Caco-2 (cell line): ENCODE measurements at regions not wholly inside any gene's neighbourhood (a gene's known extent, or its start where the extent isn't known, plus 50 kb on each side); places are given as distances from the start of the nearest gene placed in this dataset.

ENCODE experiments used
- BruUV-seq: library from RNA; stranded (reverse); fragments of 400-500 nt; replicated peaks from 2 replicates; lab custom pipeline; 2021; lab: Mats Ljungman, UMichigan
- CTCF ChIA-PET: fragments of 300-600 bp; sonication (Branson Sonifier 250); formaldehyde crosslinking; loops from one replicate; lab custom pipeline; 2022; ENCODE audit warnings: antibody characterized with exemption; lab: Charles Lee
- POLR2A ChIA-PET: fragments of 300-600 bp; sonication (Branson Sonifier 250); formaldehyde crosslinking; loops from one replicate; lab custom pipeline; 2022; ENCODE audit warnings: antibody characterized with exemption; lab: Charles Lee
- DNase-seq, 2 experiments: peaks; one replicate each; pipeline versions ENCODE4 v3.0.0 to v3.0.0-alpha.2; 2020 to 2022
- H3K27me3 ChIP-seq: replicated peaks from 2 replicates; pipeline ENCODE4 v1.6.0; 2011; ENCODE audit warnings: low read length; ENCODE audit not compliant: control insufficient read depth, insufficient read depth
- H3K36me3 ChIP-seq: 2 replicates; pipeline ENCODE4 v1.5.1; 2011; ENCODE audit warnings: low read length; ENCODE audit not compliant: control insufficient read depth, insufficient read depth
- H3K4me1 ChIP-seq: fragments of 250-450 bp; sonication (Bioruptor Pico); 2 replicates; pipeline ENCODE4 v1.5.1; 2020; ENCODE audit warnings: mild to moderate bottlenecking
- H3K4me3 ChIP-seq: 2 replicates; pipeline ENCODE4 v1.5.1; 2011; ENCODE audit warnings: low read depth, mild to moderate bottlenecking, control low read depth, low read length
- H3K9me3 ChIP-seq: fragments of 250-450 bp; sonication (Bioruptor Pico); 2 replicates; pipeline ENCODE4 v1.5.1; 2020; ENCODE audit warnings: mild to moderate bottlenecking, moderate library complexity
- H3K27ac Mint-ChIP-seq: one replicate; pipeline ENCODE4 v1.8.0; 2022; ENCODE audit warnings: mixed read lengths; ENCODE audit not compliant: unreplicated experiment
- H3K27me3 Mint-ChIP-seq: one replicate; pipeline ENCODE4 v1.8.0; 2022; ENCODE audit warnings: mixed read lengths; ENCODE audit not compliant: insufficient read depth, unreplicated experiment
- H3K36me3 Mint-ChIP-seq: one replicate; pipeline ENCODE4 v1.8.0; 2022; ENCODE audit warnings: mild to moderate bottlenecking, mixed read lengths; ENCODE audit not compliant: insufficient read depth, unreplicated experiment
- H3K4me1 Mint-ChIP-seq: one replicate; pipeline ENCODE4 v1.8.0; 2022; ENCODE audit warnings: low read depth, mixed read lengths; ENCODE audit not compliant: unreplicated experiment
- H3K4me3 Mint-ChIP-seq: one replicate; pipeline ENCODE4 v1.8.0; 2022; ENCODE audit warnings: mild to moderate bottlenecking, moderate library complexity, mixed read lengths; ENCODE audit not compliant: unreplicated experiment
- H3K9me3 Mint-ChIP-seq: one replicate; pipeline ENCODE4 v1.8.0; 2022; ENCODE audit warnings: mixed read lengths; ENCODE audit not compliant: unreplicated experiment
- intact Hi-C: fragments of 100-400 bp; cut with micrococcal nuclease; formaldehyde crosslinking; loops from one replicate; pipeline ENCODE4 v1.10.0; 2022; ENCODE audit not compliant: unreplicated experiment
- TF ChIP-seq, protein P1 (sequence below), 2 experiments: fragments of 200-600 bp in 1 of 2; IDR thresholded peaks; 1 replicate in 1 of 2; 2 replicates in 1 of 2; pipeline versions ENCODE4 v1.5.1 to v1.8.0; 2011 to 2022; ENCODE audit warnings: antibody characterized with exemption in 1 of 2, control low read depth in 1 of 2, inconsistent platforms in 1 of 2, low read depth in 1 of 2, low read length in 1 of 2, mild to moderate bottlenecking in 1 of 2, moderate library complexity in 1 of 2; ENCODE audit not compliant: insufficient read depth in 1 of 2, severe bottlenecking in 1 of 2, unreplicated experiment in 1 of 2

DNA sequence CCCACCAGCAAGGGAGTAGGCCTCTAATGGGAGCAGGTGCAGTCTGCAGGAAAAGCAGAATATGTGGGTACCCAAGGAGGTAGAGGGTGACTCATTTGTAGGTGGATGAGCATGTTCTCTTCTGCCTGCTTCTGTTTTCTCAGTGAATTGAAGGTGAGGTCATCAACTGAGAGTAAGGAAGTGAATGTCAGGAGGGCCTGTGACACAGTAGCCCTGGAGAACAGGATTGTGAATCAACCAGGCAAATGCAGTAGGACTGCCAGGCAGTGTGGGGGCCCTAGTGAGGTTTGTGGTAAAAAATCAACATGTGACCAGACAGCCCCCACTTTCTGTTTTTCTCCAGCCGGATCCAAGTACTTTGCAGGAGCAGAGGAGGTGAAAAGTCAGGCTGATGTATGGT lies 150.5 kb upstream of the SOX9 start:
- intact Hi-C loops, result no loop called here
- H3K36me3 Mint-ChIP-seq, result no peaks in the 10 kb centered on the region
- no TSS peak for BruUV-seq

DNA sequence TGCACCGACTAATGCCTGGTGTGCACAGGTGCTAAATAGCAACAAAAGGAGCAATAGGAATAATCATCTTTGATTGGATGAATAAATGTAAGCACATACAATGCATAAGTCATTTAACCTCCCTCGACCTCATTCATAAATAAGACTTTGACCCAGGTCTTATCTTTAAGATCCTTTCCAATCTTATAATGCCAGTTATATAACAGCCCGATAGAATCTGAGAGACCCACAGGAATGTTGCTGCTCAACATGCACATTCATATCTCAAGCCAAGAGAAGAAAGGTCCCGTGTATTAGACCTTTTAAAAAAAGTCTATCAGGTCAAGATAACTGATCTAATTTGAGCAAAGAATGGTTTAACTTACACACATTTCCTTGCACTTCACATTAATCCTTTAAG lies 146.8 kb upstream of the SOX9 start:
- ChIA-PET POLR2A (no interaction called here), CTCF (no interaction called here)
- intact Hi-C loops, result no loop called here
- H3K4me1 Mint-ChIP-seq, result no peaks in the 10 kb centered on the region
- no peak overlapping the region for H3K4me3 ChIP-seq
- no peaks in the 10 kb centered on the region for H3K9me3 ChIP-seq
- no TSS peak for BruUV-seq
- no peaks in the 10 kb centered on the region for H3K9me3 Mint-ChIP-seq
- H3K27me3 ChIP-seq, result no peaks in the 10 kb centered on the region
- no peak for DNase-seq
- TF ChIP-seq, protein P1, sequence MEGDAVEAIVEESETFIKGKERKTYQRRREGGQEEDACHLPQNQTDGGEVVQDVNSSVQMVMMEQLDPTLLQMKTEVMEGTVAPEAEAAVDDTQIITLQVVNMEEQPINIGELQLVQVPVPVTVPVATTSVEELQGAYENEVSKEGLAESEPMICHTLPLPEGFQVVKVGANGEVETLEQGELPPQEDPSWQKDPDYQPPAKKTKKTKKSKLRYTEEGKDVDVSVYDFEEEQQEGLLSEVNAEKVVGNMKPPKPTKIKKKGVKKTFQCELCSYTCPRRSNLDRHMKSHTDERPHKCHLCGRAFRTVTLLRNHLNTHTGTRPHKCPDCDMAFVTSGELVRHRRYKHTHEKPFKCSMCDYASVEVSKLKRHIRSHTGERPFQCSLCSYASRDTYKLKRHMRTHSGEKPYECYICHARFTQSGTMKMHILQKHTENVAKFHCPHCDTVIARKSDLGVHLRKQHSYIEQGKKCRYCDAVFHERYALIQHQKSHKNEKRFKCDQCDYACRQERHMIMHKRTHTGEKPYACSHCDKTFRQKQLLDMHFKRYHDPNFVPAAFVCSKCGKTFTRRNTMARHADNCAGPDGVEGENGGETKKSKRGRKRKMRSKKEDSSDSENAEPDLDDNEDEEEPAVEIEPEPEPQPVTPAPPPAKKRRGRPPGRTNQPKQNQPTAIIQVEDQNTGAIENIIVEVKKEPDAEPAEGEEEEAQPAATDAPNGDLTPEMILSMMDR (IDR thresholded peaks at IDR 0.05; ENCODE audit: insufficient read depth in 1 of 2, low read depth in 1 of 2, low read length in 1 of 2, severe bottlenecking in 1 of 2, unreplicated experiment in 1 of 2), result no peak
- no peak overlapping the region for H3K4me3 Mint-ChIP-seq
- peaks cover 5% of the 10 kb centered on the region for H3K36me3 Mint-ChIP-seq
- H3K36me3 ChIP-seq, result no peaks in the 10 kb centered on the region
- H3K27ac Mint-ChIP-seq, result no peak overlapping the region
- 0 out of 2 replicates have a peak, but pooled peaks cover 7% of the 10 kb centered on the region for H3K4me1 ChIP-seq
- H3K27me3 Mint-ChIP-seq, result no peaks in the 10 kb centered on the region

More for the DNA sequence above, 150.5 kb upstream of the SOX9 start:
- Histone ChIP-seq H3K4me1 (0 out of 2 replicates have a peak, but pooled peaks cover 7% of the 10 kb centered on the region), H3K27me3 (no peaks in the 10 kb centered on the region), H3K9me3 (no peaks in the 10 kb centered on the region), H3K36me3 (no peaks in the 10 kb centered on the region), H3K4me3 (no peak overlapping the region)
- TF ChIP-seq, protein P1 (IDR thresholded peaks at IDR 0.05; ENCODE audit: insufficient read depth in 1 of 2, low read depth in 1 of 2, low read length in 1 of 2, severe bottlenecking in 1 of 2, unreplicated experiment in 1 of 2), result no peak
- no peak overlapping the region for H3K4me3 Mint-ChIP-seq
- no peak for DNase-seq
- CTCF ChIA-PET, result no interaction called here
- POLR2A ChIA-PET, result no interaction called here
- H3K9me3 Mint-ChIP-seq, result no peaks in the 10 kb centered on the region
- no peak overlapping the region for H3K27ac Mint-ChIP-seq
- no peaks in the 10 kb centered on the region for H3K27me3 Mint-ChIP-seq
- H3K4me1 Mint-ChIP-seq, result no peaks in the 10 kb centered on the region

DNA sequence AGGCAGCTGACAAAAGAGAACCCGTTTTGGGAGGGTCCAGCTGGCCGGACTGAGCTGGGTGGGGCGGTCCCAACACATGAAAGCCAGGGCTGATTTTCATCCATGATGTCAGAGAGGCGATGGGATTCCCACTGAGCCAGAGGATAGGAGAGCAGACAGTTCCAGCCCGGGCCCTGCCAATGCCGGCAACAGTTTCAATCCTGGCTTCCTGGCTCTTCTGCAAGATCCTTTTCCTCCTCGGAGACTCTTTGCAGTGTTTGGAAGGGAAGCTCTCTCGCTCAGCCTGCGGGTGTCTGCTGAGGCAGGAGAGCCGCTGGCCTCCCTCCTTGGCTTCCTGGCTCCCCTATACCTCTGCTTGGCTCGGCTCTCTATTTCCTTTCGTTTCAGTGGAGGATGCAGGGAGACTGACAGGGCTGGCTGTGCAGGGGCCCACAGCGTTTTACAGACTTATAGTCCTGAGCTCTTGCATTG lies 145.5 kb upstream of the SOX9 start:
- no peak for DNase-seq
- H3K4me3 ChIP-seq, result no peak overlapping the region
- Mint-ChIP-seq H3K9me3 (no peaks in the 10 kb centered on the region), H3K27me3 (no peaks in the 10 kb centered on the region), H3K27ac (no peak overlapping the region), H3K4me1 (no peaks in the 10 kb centered on the region), H3K36me3 (peaks cover 5% of the 10 kb centered on the region), H3K4me3 (no peak overlapping the region)
- H3K36me3 ChIP-seq, result no peaks in the 10 kb centered on the region
- 0 out of 2 replicates have a peak, but pooled peaks cover 7% of the 10 kb centered on the region for H3K4me1 ChIP-seq
- ChIA-PET POLR2A (no interaction called here), CTCF (no interaction called here)
- no peaks in the 10 kb centered on the region for H3K9me3 ChIP-seq
- intact Hi-C loops, result no loop called here
- H3K27me3 ChIP-seq, result no peaks in the 10 kb centered on the region
- no TSS peak for BruUV-seq
- TF ChIP-seq, protein P1 (IDR thresholded peaks at IDR 0.05; ENCODE audit: insufficient read depth in 1 of 2, low read depth in 1 of 2, low read length in 1 of 2, severe bottlenecking in 1 of 2, unreplicated experiment in 1 of 2), result no peak
